ENCODE measurements at regions not wholly inside any gene's neighbourhood (a gene's known extent, or its start where the extent isn't known, plus 50 kb on each side); places are given as distances from the start of the nearest gene placed in this dataset.

GRCh38 chr5:125190232-125191087 is 444.0 kb upstream of the ZNF608 start:
- no peak for DNase-seq

GRCh38 chr5:125194883-125195282 is 448.4 kb upstream of the ZNF608 start:
- no peak for DNase-seq

DNA sequence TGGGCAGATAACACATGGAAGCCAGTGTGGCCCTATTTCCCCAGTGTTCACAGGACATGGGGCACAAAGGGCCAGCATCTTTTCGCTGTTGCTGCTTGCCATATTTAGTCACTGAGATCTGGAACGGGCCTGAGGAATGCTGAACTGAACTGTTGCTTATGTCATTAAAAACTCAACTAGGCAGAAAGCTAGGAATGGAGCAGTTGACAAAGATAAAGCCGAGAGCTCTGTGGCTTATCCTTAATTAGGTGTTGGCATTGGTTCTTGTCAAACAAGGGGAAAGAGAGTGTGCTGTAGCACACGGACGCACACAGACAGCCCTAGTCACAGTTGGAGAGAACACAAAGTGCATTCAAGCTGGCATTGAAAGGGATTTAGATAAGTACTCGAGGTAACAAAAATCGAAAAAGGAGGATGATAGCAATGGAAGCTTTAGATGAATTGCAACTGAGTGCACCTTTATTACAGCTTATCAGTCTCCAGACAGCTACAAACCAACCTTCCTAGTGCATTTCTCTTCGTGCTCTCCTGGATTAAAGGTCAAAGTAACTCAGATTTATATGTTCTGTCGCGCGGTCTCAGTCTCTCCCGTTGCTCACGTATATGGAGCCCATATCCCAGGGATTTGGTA is 450.2 kb upstream of the ZNF608 start:
- no peak for DNase-seq

GRCh38 chr5:125197321-125197720 is 450.9 kb upstream of the ZNF608 start:
- no peak for DNase-seq

- DNase-seq, result no peak
These were observed 452.0 kb upstream of the ZNF608 start for GRCh38 chr5:125198270-125198974.

DNA sequence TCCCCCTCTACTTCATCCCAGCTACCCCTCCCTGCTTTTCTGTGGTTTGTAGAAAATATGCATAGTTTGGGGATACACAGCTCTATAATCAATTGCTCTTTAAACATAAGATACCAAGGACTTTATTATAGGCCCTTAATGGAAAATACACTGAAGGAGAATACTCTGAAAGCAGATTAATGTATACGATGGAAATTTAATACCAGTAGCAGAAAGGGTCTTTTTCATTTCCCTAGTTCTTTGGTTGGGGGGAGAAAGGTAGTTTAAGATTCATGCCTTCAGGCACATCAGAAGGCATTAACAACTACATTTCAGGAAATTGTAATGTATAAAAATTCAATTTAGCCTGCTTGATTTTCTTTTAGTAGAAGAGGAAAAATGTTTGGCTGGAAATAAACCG is 452.9 kb upstream of the ZNF608 start:
- no peak for DNase-seq

DNA sequence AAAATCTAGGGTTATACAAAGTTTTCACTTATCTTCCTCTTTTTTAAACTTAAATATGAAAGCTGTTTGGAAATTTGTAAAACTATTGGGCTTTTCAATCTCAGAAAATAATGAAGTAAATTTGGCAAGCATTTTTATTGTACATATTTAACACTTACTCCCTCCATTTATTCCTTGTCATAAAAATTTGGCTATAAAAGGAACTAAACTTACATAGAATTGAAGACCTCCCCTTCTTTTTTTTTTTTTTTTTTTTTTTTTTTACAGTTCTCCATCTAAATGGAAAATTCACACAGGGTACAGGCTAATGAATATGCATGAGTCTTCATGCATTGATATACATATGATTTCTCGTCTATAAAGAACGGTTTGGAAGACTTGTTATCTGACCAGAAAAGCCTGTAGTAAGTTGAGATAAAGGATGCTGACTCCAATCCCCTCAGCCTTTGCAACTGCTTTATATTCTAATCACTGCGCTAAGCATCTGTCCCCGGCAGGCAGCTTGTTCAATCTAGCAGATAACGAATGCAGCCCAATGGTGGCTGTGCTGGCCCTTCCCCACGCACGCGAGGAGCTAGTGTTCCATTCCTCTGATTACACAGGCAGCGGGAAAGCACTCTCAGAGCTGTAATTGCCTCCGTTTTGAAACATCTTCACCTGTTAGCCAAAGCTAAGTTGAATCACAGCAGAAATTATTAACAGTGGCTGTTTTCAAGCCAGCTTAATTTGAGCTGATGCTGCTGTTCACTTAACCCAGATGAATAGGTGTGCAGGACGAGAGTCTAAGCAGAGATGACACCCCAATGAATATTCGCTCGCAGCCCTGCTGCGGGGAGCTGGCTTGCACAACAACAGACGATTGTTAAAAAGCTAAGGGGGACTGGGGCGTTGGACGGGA is 453.8 kb upstream of the ZNF608 start:
- no peak for DNase-seq

DNA sequence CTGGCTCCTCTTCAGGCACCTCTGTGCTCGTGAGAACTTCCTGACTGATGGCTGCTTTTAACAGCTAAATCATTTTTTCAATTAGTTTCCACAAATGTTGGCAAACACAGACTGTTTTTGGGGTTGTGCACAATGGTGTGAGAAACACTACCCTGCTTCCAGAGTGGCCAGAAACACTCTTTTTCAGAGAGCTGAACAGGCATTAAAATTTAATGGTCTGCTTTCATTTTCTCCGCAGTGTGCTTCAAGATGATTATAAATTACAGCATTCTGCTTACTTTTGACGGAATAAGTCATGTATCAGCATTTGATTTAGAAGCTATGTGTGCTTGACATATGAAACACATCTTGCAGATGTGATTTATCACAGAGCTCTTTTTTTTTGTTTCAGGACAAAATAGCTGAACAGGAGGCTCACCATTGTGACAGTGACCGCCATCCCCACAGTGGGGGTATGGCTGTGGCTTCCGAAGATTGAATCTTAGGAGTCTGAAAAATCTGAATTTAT is 454.5 kb upstream of the ZNF608 start:
- DNase-seq, result no peak

- no peak for DNase-seq
These were observed 455.1 kb upstream of the ZNF608 start for GRCh38 chr5:125201446-125202052.

DNA sequence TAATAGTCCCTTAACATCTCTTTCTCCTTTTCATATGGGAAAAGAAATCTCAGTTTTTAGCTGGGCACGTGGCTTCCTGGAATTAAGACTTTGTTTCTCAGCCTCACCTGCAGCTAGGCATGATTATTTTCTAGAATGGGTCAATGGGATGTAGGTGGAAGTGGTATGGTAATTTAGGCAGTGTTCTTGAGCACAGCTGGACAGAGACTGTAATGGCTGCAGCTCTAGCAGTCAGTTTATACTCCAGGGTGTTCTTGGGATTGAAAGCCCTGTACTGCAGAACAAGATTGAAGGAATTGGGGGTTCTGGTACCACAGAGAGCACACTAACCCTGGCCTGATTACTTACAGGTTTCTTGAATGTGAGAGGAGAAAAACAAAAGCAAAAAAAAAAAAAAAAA is 455.9 kb upstream of the ZNF608 start:
- DNase-seq, result no peak

DNA sequence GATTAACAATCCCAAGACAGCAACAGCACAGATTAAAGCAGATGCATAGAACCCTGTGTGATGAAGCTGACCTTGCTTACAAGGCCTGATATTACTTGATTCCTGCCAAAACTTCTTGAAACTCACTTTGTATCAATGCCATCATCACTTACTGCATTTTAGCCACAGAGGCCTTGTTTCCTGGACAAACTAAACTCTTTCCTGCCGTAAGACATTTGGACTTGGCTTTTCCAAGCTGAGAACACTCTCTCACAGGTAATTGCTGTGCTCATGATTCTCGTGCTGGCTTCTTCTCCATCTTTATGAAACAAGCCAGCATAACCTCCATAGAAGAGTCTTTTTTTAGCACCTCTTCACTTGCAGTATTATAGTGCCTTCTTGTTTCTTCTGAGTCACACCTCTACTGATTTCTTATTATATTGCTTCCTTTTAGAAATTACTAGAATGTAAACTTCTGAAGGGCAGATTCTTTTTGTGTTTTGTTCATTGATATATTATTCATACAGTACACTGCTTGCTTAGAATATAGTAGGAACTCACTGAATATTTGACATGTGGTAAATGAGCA is 456.5 kb upstream of the ZNF608 start:
- no peak for DNase-seq

GRCh38 chr5:125203912-125204311 is 457.5 kb upstream of the ZNF608 start:
- DNase-seq, result no peak

GRCh38 chr5:125205601-125206225 is 459.3 kb upstream of the ZNF608 start:
- DNase-seq, result no peak

GRCh38 chr5:125207856-125208255 is 461.4 kb upstream of the ZNF608 start:
- DNase-seq, result no peak

- DNase-seq, result no peak
These were observed 463.2 kb upstream of the ZNF608 start for GRCh38 chr5:125209650-125210049.

DNA sequence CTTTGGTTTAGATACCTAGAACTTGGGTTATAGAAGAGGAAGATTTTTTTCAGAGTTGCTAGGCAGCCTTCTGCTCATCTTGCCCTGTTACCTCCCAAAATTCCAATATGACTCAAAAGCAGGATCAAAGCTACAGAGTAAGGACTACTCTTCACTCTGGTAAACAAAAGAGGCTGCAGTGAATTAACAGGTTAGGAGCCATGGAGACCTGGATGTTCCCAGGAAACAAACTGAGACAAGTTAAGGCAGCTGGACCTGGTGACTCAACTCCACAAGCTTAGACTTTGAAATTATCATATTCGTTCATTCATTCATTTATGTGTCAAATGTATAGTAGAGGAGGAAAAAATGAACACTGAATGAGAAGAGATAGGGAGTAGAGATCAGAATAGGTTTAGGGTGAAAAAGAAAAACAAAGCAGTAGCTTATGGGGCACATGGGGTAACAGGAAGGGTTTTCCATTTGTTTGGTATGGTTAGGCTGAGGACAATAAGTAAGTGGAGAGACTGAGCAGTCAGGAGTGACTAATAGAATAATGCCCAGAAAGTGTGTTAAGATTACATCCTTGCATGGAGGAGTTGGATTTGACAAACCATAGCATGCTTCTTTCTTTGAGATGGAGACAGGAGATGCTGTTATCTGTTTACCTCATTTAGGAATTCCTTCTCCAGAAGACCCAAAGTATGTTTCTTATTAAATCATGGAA is 464.0 kb upstream of the ZNF608 start:
- DNase-seq, result no peak

GRCh38 chr5:125214080-125214479 is 467.6 kb upstream of the ZNF608 start:
- DNase-seq, result no peak

- no peak for DNase-seq
These were observed 469.2 kb upstream of the ZNF608 start for GRCh38 chr5:125215593-125215992.

- no peak for DNase-seq
These were observed 473.3 kb upstream of the ZNF608 start for GRCh38 chr5:125219710-125220109.

GRCh38 chr5:125220284-125220683 is 473.8 kb upstream of the ZNF608 start:
- DNase-seq, result no peak

Data from stimulated activated CD8-positive, alpha-beta memory T cell treated with anti-CD3 and anti-CD28 coated beads, Interleukin-4, amount 100 ng/mL, for 48 hours (primary cell).